Posterior cingulate gyrus (tissue), 11 donors: ENCODE measurements at regions not wholly inside any gene's neighbourhood (a gene's known extent, or its start where the extent isn't known, plus 50 kb on each side); places are given as distances from the start of the nearest gene placed in this dataset.

Experiments used
- DNase-seq, 10 donors: peaks; one replicate each; pipeline versions ENCODE4 v3.0.0 to v3.0.0-alpha.2; 2020 to 2021; ENCODE audit warnings: mixed read lengths in 3 of 10
- intact Hi-C: fragments of 100-400 bp; cut with DNase I; formaldehyde crosslinking; loops from one replicate; pipeline ENCODE4 v1.15.1; 2023

- DNase-seq = no peak
- intact Hi-C loops = no loop called here
Observed at GRCh38 chr1:193543259-193543658, 356.8 kb upstream of the B3GALT2 start.

- intact Hi-C loops = no loop called here
- peak in 1 of 10 donors; percentile 69 for DNase-seq
Observed at GRCh38 chr1:193542690-193543089, 356.3 kb upstream of the B3GALT2 start.

- intact Hi-C loops = no loop called here
- no peak for DNase-seq
Observed at GRCh38 chr1:193540511-193540910, 354.1 kb upstream of the B3GALT2 start.

- intact Hi-C loops = no loop called here
- DNase-seq = no peak
Observed at GRCh38 chr1:193539731-193540459, 353.5 kb upstream of the B3GALT2 start.

- intact Hi-C loops = no loop called here
- no peak for DNase-seq
Observed at GRCh38 chr1:193538680-193539079, 352.3 kb upstream of the B3GALT2 start.

- DNase-seq = no peak
- intact Hi-C loops = no loop called here
Observed at GRCh38 chr1:193538003-193538354, 351.6 kb upstream of the B3GALT2 start.

GRCh38 chr1:193537266-193538002 lies 351.0 kb upstream of the B3GALT2 start:
- intact Hi-C loops = no loop called here
- no peak for DNase-seq

GRCh38 chr1:193533853-193534252 lies 347.4 kb upstream of the B3GALT2 start:
- intact Hi-C loops = no loop called here
- DNase-seq = peak in 8 of 10 donors; percentile 35 to 93 (median 55)

- no peak for DNase-seq
- intact Hi-C loops = no loop called here
Observed at GRCh38 chr1:193525917-193526710, 339.7 kb upstream of the B3GALT2 start.

GRCh38 chr1:193525411-193525810 lies 339.0 kb upstream of the B3GALT2 start:
- DNase-seq = no peak
- intact Hi-C loops = no loop called here

GRCh38 chr1:193524616-193525015 lies 338.2 kb upstream of the B3GALT2 start:
- DNase-seq = no peak
- intact Hi-C loops = no loop called here

- intact Hi-C loops = no loop called here
- no peak for DNase-seq
Observed at GRCh38 chr1:193524021-193524420, 337.6 kb upstream of the B3GALT2 start.

- intact Hi-C loops = no loop called here
Observed at GRCh38 chr1:193520472-193520871, 334.1 kb upstream of the B3GALT2 start.

GRCh38 chr1:193519922-193520321 lies 333.5 kb upstream of the B3GALT2 start:
- intact Hi-C loops = no loop called here
- DNase-seq = no peak

More at GRCh38 chr1:193520472-193520871, 334.1 kb upstream of the B3GALT2 start:
- DNase-seq = no peak

GRCh38 chr1:193516755-193517388 lies 330.5 kb upstream of the B3GALT2 start:
- no peak for DNase-seq
- intact Hi-C loops = no loop called here

- intact Hi-C loops = no loop called here
- no peak for DNase-seq
Observed at GRCh38 chr1:193514397-193514796, 328.0 kb upstream of the B3GALT2 start.

- no peak for DNase-seq
- intact Hi-C loops = no loop called here
Observed at GRCh38 chr1:193513032-193513431, 326.6 kb upstream of the B3GALT2 start.

GRCh38 chr1:193504920-193505319 lies 318.5 kb upstream of the B3GALT2 start:
- intact Hi-C loops = no loop called here
- no peak for DNase-seq

- intact Hi-C loops = no loop called here
- no peak for DNase-seq
Observed at GRCh38 chr1:193498088-193498655, 311.8 kb upstream of the B3GALT2 start.

GRCh38 chr1:193494368-193494767 lies 308.0 kb upstream of the B3GALT2 start:
- intact Hi-C loops = no loop called here
- no peak for DNase-seq

- DNase-seq = no peak
- intact Hi-C loops = no loop called here
Observed at GRCh38 chr1:193489191-193489590, 302.8 kb upstream of the B3GALT2 start.
